A673 (cell line): ENCODE measurements at regions not wholly inside any gene's neighbourhood (a gene's known extent, or its start where the extent isn't known, plus 50 kb on each side); places are given as distances from the start of the nearest gene placed in this dataset.
"Not testable (repeated sequence)": the region's sequence is repeated elsewhere in the genome, so short reads cannot be mapped to it uniquely, and the experiment has no call there.

Experiments used
- BruUV-seq: library from RNA; stranded (reverse); fragments of 400-500 nt; replicated peaks from 2 replicates; lab custom pipeline; 2021; lab: Mats Ljungman, UMichigan
- CTCF ChIA-PET: fragments of 300-600 bp; sonication (Branson Sonifier 250); formaldehyde crosslinking; loops from one replicate; lab custom pipeline; 2022; ENCODE audit warnings: antibody characterized with exemption; lab: Charles Lee
- POLR2A ChIA-PET: fragments of 300-600 bp; sonication (Branson Sonifier 250); formaldehyde crosslinking; loops from one replicate; lab custom pipeline; 2022; ENCODE audit warnings: antibody characterized with exemption; ENCODE audit not compliant: low non-redundant PET; lab: Charles Lee
- DNase-seq: peaks from one replicate; pipeline ENCODE4 v3.0.0-alpha.2; 2015; ENCODE audit warnings: low spot score
- H3K27ac ChIP-seq: fragments of 200-600 bp; sonication (generic); 2 replicates; pipeline ENCODE4 v1.5.1; 2016; ENCODE audit warnings: mixed run types, low read depth, mild to moderate bottlenecking, mixed read lengths, antibody characterized with exemption, low read length; ENCODE audit not compliant: poor library complexity, severe bottlenecking
- H3K27me3 ChIP-seq: fragments of 200-600 bp; sonication (generic); replicated peaks from 2 replicates; pipeline ENCODE4 v1.6.1; 2017; ENCODE audit warnings: mixed run types, low read depth, mild to moderate bottlenecking, mixed read lengths, antibody characterized with exemption, low read length; ENCODE audit not compliant: insufficient read depth, poor library complexity
- H3K36me3 ChIP-seq: fragments of 200-600 bp; sonication (generic); 2 replicates; pipeline ENCODE4 v1.6.1; 2016; ENCODE audit warnings: mixed run types, mild to moderate bottlenecking, mixed read lengths, antibody characterized with exemption, low read length; ENCODE audit not compliant: insufficient read depth, poor library complexity, severe bottlenecking
- H3K4me1 ChIP-seq: fragments of 200-600 bp; sonication (generic); 2 replicates; pipeline ENCODE4 v1.6.1; 2017; ENCODE audit warnings: mixed run types, mild to moderate bottlenecking, mixed read lengths, antibody characterized with exemption, low read length; ENCODE audit not compliant: insufficient read depth, poor library complexity, severe bottlenecking
- H3K4me3 ChIP-seq: fragments of 200-600 bp; sonication (generic); 2 replicates; pipeline ENCODE4 v1.5.1; 2016; ENCODE audit warnings: low read depth, mixed run types, mild to moderate bottlenecking, mixed read lengths, low read length; ENCODE audit not compliant: poor library complexity, severe bottlenecking
- H3K9me3 ChIP-seq: fragments of 200-600 bp; sonication (generic); 2 replicates; pipeline ENCODE4 v1.6.1; 2016; ENCODE audit warnings: mixed run types, low read depth, mild to moderate bottlenecking, mixed read lengths, antibody characterized with exemption, low read length; ENCODE audit not compliant: poor library complexity, severe bottlenecking
- EZH2 ChIP-seq: fragments of 200-600 bp; sonication (generic); IDR thresholded peaks from 2 replicates; pipeline ENCODE4 v1.6.1; 2017; ENCODE audit warnings: borderline replicate concordance, low read depth, mild to moderate bottlenecking, mixed read lengths, antibody characterized with exemption, low read length; ENCODE audit not compliant: poor library complexity, severe bottlenecking
- intact Hi-C: fragments of 100-400 bp; cut with micrococcal nuclease; formaldehyde crosslinking; loops from one replicate; pipeline ENCODE4 v1.10.0; 2022; ENCODE audit not compliant: unreplicated experiment
- TF ChIP-seq, protein P1 (sequence below): fragments of 300-800, 200-600 bp; sonication (generic); conservative IDR thresholded peaks from 2 replicates; pipeline ENCODE4 v1.5.1; 2017; ENCODE audit warnings: low read depth, mild to moderate bottlenecking, antibody characterized with exemption, low read length, moderate library complexity, mixed read lengths

DNA sequence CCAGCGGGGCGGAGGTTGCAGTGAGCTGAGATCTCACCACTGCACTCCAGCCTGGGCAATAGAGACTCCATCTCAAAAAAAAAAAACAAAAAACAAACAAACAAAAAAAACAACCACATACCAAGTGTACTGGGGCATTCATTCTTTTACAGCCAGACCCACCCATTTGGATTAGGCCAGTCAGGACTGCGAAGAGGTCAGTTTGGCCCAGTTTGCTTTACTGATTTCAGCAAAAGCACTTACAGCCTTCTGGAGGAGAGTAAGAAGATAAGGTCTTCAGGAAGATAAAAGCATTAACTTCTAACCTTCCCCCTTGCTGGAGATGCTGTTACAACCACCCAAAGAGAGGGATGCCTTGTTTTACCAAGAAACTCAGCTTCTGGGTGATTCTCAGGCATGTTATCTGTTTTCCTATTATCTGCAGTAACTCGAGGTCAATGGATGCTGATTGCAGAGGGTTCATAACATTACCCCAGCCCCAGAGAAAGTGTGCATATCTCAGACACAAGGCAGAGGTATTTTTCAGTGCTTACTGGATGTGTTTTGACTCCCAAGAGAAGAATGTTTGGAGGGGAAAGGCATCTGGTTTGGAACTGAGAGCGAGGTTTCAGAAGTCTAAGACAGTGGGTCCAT, 118.9 kb downstream of the RIN2 start:
- ChIA-PET CTCF (no interaction called here), POLR2A (no interaction called here)
- no peak overlapping the region for H3K4me3 ChIP-seq
- H3K27me3 ChIP-seq, result no peaks in the 10 kb centered on the region
- intact Hi-C loops, result no loop called here
- no peak for DNase-seq
- no TSS peak for BruUV-seq
- H3K27ac ChIP-seq, result no peak overlapping the region
- no peaks in the 10 kb centered on the region for H3K4me1 ChIP-seq
- no peaks in the 10 kb centered on the region for H3K9me3 ChIP-seq
- no peaks in the 10 kb centered on the region for H3K36me3 ChIP-seq
- no peak for TF ChIP-seq EZH2
- TF ChIP-seq, protein P1, sequence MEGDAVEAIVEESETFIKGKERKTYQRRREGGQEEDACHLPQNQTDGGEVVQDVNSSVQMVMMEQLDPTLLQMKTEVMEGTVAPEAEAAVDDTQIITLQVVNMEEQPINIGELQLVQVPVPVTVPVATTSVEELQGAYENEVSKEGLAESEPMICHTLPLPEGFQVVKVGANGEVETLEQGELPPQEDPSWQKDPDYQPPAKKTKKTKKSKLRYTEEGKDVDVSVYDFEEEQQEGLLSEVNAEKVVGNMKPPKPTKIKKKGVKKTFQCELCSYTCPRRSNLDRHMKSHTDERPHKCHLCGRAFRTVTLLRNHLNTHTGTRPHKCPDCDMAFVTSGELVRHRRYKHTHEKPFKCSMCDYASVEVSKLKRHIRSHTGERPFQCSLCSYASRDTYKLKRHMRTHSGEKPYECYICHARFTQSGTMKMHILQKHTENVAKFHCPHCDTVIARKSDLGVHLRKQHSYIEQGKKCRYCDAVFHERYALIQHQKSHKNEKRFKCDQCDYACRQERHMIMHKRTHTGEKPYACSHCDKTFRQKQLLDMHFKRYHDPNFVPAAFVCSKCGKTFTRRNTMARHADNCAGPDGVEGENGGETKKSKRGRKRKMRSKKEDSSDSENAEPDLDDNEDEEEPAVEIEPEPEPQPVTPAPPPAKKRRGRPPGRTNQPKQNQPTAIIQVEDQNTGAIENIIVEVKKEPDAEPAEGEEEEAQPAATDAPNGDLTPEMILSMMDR, result no peak

DNA sequence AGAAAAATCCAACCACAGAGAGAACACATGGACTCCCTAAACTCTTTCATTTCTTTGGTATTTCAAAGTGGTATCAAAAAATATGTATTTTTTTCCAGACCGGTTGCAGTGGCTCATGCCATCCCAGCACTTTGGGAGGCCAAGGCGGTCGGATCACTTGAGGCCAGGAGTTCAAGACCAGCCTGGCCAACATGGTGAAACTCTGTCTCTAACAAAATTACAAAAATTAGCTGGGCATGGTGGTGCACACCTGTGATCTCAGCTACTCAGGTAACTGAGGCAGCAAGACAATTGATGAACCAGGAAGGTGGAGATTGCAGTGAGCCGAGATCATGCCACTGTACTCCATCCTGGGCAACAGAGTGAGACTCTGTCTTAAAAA, 121.8 kb downstream of the RIN2 start:
- H3K27me3 ChIP-seq, DNase-seq, H3K27ac ChIP-seq, POLR2A ChIA-PET, intact Hi-C loops, H3K9me3 ChIP-seq, CTCF ChIA-PET, H3K4me3 ChIP-seq, H3K36me3 ChIP-seq, H3K4me1 ChIP-seq, BruUV-seq: not testable (repeated sequence)

DNA sequence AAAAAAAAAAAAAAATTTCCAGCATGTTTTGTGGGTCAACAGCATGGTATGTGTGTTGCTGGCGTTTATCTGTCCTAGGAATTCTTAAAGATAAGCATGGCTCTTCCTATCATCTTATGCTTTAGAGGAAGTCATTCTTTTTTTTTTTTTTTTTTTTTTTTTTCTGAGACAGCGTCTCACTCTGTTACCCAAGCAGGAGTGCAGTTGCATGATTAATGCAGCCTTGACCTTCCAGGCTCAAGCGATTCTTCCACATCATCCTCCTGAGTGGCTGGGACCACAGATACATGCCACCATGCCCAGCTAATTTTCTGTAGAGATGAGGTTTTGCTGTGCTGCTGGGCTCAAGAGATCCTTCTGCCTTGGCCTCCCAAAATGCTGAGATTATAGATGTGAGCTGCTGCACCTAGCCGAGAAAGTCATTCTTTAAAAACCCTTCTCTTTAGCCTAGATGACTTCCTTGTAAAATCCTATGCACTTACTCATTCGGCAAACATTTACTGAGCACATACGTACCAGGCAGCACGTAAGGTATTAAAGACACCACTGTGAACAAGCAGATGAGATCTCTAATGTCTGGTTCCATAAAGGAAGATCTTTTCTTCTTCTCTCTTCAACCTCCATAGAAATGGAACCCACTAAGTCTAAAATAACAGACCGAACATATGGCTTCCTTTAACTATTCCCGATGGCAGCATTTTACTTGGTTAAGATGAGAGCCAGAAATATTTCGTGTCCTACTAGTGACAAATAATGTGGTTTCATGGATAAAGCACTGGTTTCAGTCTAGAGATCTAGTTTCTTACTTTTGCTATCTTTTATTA, 122.4 kb downstream of the RIN2 start:
- intact Hi-C loops, result no loop called here
- TF ChIP-seq, protein P1, result no peak
- TF ChIP-seq EZH2, result no peak
- no TSS peak for BruUV-seq
- no peak for DNase-seq
- no peak overlapping the region for H3K4me3 ChIP-seq
- H3K36me3 ChIP-seq, result no peaks in the 10 kb centered on the region
- H3K27ac ChIP-seq, result no peak overlapping the region
- no peaks in the 10 kb centered on the region for H3K9me3 ChIP-seq
- H3K27me3 ChIP-seq, result no peaks in the 10 kb centered on the region
- H3K4me1 ChIP-seq, result peaks cover 2% of the 10 kb centered on the region
- CTCF ChIA-PET, result no interaction called here
- POLR2A ChIA-PET, result no interaction called here
